HG02759 (cell line): ENCODE measurements at regions not wholly inside any gene's neighbourhood (a gene's known extent, or its start where the extent isn't known, plus 50 kb on each side); places are given as distances from the start of the nearest gene placed in this dataset.
"Not testable (repeated sequence)": the region's sequence is repeated elsewhere in the genome, so short reads cannot be mapped to it uniquely, and the experiment has no call there.

Experiments
- ATAC-seq: cut with Tn5 transposase; IDR thresholded peaks from one replicate; pipeline ENCODE4 v1.9.1; 2021; ENCODE audit warnings: mild to moderate bottlenecking, moderate library complexity; ENCODE audit not compliant: unreplicated experiment

GRCh38 chr7:145147865-145148264 is 312.0 kb upstream of the TPK1 start:
- no peak for ATAC-seq

DNA sequence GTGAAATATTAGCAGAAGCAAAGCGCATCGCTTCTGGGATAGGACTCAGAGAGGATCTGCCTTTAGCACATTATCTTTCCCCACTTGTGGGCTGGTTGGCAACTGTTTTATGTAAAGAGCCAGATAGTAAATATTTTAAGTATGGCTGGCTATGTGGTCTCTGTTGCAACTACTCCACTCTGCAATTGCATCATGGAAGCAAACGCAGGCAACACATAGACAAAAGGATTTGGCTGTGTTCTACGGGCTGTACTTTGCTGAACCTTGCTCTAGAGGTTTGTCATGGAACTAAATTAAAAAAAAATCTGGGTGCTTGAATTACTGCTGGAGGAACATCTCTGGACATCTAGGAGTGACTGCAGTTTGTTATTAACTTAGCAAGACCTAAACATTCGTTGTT is 307.8 kb upstream of the TPK1 start:
- no peak for ATAC-seq

DNA sequence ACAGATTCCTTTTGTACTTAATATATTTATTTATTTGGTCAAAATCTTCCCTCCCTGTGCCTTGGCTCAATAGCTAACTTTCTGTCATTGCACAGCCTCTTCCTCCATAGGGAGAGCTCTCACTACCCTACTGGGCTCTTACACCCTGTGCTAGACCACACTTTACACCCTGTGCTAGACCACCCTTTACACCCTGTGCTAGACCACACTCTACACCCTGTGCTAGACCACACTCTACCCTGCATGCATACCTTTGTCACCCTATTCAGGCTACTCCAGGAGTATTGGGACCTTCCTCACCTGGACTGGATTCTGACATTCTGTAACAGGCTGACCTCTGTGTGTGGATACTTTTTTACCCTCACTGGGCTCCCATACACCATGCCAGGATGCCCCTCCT is 298.5 kb upstream of the TPK1 start:
- ATAC-seq: no peak

- no peak for ATAC-seq
These were observed 287.6 kb upstream of the TPK1 start for GRCh38 chr7:145123502-145123901.

- no peak for ATAC-seq
These were observed 270.1 kb upstream of the TPK1 start for GRCh38 chr7:145106001-145106400.

- no peak for ATAC-seq
These were observed 269.7 kb upstream of the TPK1 start for GRCh38 chr7:145105561-145105960.

GRCh38 chr7:145104400-145104799 is 268.5 kb upstream of the TPK1 start:
- ATAC-seq: no peak

- ATAC-seq: not testable (repeated sequence)
These were observed 266.3 kb upstream of the TPK1 start for GRCh38 chr7:145102199-145102598.

DNA sequence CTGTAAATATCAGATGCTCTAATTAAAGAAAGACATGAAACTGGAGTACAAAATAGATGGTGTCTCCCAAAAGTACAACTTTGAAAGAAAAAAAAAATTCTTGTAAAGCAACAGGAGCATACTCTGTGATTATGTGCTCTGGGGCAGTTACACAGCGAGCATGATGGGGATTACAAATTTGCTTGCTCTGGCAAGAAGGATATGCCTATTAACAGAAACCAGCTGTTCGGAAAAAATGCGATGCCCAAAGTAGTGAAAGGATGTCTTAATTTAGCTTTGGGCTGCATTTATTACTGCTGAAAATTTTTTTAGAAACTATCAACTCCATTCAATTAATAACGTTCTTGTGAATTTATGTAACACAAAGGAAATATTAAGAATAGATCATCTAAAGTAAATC is 256.9 kb upstream of the TPK1 start:
- ATAC-seq: no peak

DNA sequence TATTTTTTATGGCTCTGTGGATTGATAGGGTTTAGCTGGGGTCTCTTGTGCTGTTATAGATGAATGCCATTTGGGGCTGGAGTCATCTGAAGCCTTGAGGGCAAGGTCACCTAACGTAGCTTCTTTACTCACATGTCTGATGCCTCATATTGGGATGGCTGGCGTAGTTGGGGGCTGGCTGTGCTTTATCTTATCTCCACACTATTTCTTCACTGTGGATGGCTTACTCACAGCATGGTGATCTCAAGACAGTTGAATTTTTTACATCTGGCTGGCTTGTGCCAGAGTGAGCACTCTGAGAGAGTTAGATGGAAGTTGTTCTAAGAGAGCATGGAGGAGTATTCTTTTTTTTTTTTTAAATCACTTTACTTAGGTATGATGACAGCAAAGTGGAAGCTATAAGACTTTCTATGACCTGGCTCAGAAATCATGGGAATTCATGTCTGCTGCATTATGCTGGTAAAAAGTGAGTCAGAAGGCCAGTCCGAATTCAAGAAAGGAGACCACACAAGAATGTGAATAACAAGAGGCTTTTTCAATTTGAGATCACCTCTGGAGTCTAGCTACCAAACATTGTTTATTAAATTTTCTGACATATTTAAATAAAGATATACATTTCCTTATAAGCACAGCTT is 252.4 kb upstream of the TPK1 start:
- no peak for ATAC-seq

- peak; percentile 65 for ATAC-seq
These were observed 246.7 kb upstream of the TPK1 start for GRCh38 chr7:145082366-145083161.

DNA sequence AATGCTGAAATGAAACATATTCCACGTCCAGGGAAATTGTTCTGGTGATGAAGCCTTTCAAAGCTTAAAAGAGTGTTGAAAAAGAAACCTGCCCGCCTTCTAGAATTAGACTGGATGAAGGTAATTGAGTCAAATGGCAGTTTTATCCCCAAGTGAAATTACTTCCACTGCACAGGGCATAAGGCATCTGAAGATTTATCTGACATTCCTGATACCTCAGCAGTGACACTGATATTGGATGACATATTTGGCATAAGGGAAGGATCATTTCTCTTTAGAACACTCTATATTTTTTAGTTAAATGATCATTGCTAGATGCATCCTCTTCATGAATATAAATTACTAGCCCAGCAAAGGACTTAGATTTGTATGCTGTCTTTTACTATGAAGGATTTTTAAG is 229.6 kb upstream of the TPK1 start:
- no peak for ATAC-seq

GRCh38 chr7:145064114-145064513 is 228.3 kb upstream of the TPK1 start:
- no peak for ATAC-seq

DNA sequence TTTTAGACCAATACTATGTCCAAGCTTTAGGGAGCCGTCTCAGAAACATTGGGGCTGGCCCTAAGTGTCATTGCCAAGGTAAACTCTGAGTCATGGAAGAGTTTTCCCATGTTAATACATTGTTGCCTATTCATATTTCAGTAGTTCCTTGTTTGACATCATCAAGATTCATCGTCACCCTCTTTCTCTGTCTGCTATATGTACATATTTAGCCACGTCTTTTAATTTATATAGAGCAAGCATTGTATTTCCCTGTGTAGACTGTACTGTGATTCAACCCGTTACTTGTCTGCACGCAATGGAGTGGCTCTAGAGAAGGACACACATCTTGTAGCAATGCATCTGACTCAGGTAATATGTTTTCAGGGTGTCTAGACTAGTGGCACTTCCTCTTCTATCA is 217.9 kb upstream of the TPK1 start:
- no peak for ATAC-seq

DNA sequence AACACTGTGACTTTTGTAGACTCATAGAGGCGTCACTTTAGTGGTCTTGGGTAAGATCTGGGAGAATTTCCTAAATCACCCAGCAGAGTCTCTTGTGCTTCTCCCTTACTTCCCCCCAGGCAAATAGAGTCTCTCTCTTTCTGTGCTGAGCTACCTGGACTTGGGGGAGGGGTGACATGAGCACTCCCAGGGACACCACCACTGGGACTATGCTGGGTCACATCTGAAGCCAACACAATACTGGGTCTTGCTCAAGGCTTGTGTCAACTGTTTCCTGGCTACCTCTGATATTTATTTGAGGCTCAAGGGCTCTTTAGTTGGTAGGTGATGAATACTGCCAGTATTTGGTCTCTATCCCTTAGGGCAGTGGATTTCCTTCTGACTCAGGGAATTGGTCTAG is 214.6 kb upstream of the TPK1 start:
- ATAC-seq: no peak

- peak; percentile 91 for ATAC-seq
These were observed 201.0 kb upstream of the TPK1 start for GRCh38 chr7:145036604-145037405.

- no peak for ATAC-seq
These were observed 195.3 kb upstream of the TPK1 start for GRCh38 chr7:145031162-145031561.

GRCh38 chr7:145030754-145031153 is 194.9 kb upstream of the TPK1 start:
- no peak for ATAC-seq

DNA sequence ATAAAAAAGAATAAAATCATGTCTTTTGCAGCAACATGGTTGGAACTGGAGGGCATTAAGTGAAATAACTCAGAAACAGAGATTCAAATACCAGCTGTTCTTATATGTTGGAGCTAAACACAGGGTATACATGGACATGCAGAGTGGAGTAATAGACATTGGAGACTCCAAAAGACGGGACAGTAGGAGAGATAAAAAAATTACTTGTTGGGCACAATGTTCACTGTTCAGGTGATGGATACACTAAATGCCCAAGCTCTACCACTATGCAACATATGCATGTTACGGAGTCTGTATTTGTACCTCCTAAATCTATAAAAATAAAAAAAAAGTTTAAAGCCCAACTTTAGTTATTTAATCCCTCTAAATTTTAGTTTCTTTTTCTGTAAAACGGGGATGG is 184.6 kb upstream of the TPK1 start:
- ATAC-seq: no peak

DNA sequence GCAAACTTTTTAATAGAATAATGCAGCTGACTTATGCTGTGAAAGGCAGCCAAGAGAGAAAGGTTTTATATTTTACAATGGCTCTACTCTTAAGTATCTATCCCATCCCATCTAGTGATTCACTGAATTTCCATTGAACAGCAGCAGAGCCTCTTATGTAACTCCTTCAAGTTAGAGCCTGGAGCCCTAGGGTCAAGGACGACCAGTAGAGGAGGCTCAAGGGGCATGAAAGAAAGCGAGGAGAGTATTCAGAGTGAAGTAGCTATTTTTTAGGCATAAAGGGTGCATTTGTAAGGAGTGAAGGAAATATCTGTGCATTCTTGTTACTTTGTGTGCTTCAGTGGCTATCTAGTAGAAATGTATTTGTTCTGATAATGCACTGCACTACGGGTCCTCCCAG is 180.2 kb upstream of the TPK1 start:
- ATAC-seq: no peak

- no peak for ATAC-seq
These were observed 174.0 kb upstream of the TPK1 start for GRCh38 chr7:145009876-145010275.

GRCh38 chr7:145005601-145006000 is 169.7 kb upstream of the TPK1 start:
- no peak for ATAC-seq
